NCI-H2196 treated with DMSO at 0.1 percent for 48 hours (cell line): ENCODE measurements at regions not wholly inside any gene's neighbourhood (a gene's known extent, or its start where the extent isn't known, plus 50 kb on each side); places are given as distances from the start of the nearest gene placed in this dataset.

ENCODE experiments used
- DNase-seq: peaks from one replicate; lab custom pipeline; 2025; ENCODE audit not compliant: unreplicated experiment; lab: John Stamatoyannopoulos, UW

- no peak for DNase-seq
Observed at GRCh38 chr12:125650587-125650986, 585.4 kb downstream of the AACS start.

- DNase-seq = no peak
Observed at GRCh38 chr12:125651625-125652024, 586.4 kb downstream of the AACS start.

DNA sequence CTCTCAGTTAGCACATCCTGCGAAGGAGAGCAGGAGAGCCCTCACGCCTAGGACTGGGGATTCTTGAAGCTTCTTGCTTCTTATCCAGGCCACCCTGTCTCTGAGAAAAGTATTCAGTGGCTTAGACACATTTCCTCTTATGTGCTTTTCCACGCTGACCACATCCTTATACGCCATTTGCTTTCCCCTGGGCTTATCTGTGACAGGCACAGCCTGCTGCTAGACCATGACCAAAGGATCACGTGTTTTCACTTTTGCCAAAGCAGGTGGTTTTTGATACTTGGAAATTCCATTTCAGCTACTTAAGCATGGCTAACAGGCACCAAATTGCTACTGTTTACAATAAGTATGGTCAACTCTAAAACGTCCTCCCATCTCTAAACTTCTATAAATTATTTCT is 587.4 kb downstream of the AACS start:
- DNase-seq = no peak

DNA sequence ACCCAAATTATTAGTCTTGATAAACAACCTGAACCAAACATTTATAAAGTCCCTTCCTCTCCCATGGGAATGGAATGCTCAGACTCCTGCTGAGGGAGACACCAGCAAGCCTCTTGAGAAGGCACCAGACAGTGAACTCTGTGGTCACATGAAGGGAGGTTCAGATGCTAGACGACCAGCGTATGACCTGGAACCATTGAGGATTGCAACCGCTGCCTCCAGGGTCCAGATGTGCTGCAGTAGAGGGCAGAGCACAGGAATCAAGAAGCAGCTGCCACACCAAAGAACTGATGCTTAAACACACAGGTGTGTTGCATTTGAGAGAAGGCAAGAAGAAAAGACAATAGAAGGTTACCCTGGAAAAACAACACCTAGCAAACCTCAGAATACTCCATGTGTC is 592.4 kb downstream of the AACS start:
- no peak for DNase-seq

- DNase-seq = no peak
Observed at GRCh38 chr12:125674554-125675338, 609.5 kb downstream of the AACS start.

GRCh38 chr12:125676366-125676765 is 611.1 kb downstream of the AACS start:
- DNase-seq = no peak

- DNase-seq = no peak
Observed at GRCh38 chr12:125677829-125678228, 612.6 kb downstream of the AACS start.

- DNase-seq = no peak
Observed at GRCh38 chr12:125678589-125678993, 613.4 kb downstream of the AACS start.

- no peak for DNase-seq
Observed at GRCh38 chr12:125683748-125684381, 618.6 kb downstream of the AACS start.

DNA sequence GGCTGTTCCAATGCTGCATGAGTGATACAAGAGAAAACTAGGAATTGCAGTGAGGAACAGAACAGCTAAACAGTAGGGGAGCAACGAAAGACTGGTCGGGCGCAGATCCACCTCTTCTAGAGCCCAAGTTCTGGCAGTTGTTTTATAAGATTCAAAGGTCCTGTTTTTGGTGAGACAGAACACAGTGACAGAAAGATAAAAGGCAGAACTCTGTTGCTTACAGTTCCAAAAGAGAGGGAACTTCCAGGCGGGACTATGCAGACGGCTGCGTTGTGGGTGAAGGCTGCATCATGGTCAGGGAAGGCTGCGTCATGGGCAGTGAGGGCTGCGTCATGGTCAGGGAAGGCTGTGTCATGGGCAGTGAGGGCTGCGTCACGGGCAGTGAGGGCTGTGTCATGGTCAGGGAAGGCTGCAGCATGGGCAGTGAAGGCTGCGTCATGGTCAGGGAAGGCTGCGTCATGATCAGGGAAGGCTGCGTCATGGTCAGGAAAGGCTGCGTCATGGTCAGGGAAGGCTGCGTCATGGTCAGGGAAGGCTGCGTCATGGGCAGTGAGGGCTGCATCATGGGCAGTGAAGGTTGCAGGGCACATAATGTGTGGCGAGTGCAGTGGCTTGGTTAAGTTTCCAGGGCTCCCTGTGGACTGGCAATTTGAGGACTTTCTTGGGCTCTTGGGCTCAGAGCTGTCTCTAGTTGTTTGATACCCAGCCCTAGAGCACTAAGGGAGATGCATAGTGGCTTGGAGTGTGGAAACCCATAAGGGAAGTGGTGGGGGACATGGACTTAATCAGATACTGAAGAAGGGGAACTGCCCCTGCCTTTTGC is 619.9 kb downstream of the AACS start:
- DNase-seq = no peak

DNA sequence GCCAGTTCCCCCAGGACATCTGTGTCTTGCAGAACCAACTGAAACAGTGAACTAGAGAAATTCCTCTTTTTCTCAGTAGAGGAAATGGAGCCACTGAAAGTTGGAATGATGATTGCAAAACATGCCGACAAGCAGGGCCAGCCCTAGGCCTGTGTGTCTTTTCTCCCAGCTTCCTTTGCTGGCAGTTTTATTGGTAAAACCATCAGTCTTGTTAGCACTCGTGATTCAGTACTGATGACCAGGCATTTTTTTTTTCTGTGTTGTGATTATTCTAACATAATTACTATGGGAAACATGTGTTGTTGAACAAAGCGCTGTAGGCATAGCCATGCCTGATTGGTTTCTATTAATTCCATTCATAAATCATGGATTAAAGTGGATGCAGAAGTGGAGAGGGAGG is 620.7 kb downstream of the AACS start:
- no peak for DNase-seq

GRCh38 chr12:125687403-125687802 is 622.2 kb downstream of the AACS start:
- DNase-seq = no peak

DNA sequence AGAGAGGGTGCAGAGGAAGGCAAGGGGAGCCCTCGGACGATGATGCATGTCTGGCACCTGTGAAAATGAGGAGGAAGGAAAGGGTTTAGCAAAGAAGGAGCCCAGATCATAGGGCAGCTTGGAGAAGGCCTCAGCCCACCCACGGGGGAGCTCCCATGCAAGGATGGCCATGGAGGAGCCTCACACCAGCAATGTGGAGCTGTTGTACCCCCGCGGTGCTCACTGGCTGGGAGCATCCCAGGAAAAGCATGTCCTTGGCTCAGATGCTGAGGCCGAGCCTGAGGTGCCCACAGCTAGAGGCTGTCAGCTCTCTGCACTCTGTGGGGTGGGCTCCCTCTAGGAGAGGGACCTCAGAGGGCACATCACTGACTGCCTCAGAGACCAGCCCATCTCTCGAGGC is 622.6 kb downstream of the AACS start:
- DNase-seq = no peak

DNA sequence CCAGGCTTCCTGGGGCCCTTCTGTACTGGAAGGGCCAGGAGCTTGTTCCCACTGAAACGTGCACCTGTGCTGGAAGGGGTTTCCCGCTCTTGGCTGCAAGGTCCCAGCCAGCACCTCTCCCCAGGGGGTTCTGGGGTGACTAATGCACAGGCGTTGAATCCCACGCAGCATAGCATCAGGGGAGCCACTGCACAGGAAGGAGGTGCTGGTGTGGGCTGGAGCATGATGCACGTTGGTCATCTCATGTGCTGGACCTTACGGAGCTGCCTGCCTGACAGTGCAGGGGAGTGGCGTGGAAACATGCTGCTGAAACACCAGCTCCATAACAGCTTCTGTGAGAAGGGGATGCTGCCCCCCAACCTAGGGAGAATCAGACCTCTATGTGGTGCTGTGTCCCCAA is 623.0 kb downstream of the AACS start:
- no peak for DNase-seq

GRCh38 chr12:125688881-125689280 is 623.6 kb downstream of the AACS start:
- no peak for DNase-seq

- no peak for DNase-seq
Observed at GRCh38 chr12:125689576-125690410, 624.6 kb downstream of the AACS start.

- DNase-seq = no peak
Observed at GRCh38 chr12:125690841-125691240, 625.6 kb downstream of the AACS start.

DNA sequence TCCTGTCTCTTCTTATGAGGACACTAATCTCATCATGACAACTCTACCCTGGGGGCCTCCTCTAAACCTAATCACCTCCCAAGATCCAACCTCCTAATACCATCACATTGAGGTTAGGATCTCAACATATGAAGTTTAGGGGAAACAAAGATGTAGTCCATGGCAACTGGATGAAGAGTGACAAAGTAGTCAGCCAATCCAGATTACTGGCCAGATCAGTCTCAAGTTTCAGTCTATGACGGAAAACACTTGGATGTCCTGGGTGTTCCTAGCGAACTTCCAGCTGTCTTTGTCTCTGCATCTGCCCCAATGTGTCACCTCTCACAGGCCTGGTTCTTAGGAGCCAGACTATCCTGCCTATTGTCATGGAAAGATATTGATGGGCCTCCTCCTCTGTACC is 630.8 kb downstream of the AACS start:
- DNase-seq = no peak

- no peak for DNase-seq
Observed at GRCh38 chr12:125704803-125705202, 639.6 kb downstream of the AACS start.

GRCh38 chr12:125720961-125721360 is 655.7 kb downstream of the AACS start:
- DNase-seq = no peak

- DNase-seq = no peak
Observed at GRCh38 chr12:125734137-125734536, 668.9 kb downstream of the AACS start.
